Mesendoderm (in vitro differentiated cells): ENCODE measurements at regions not wholly inside any gene's neighbourhood (a gene's known extent, or its start where the extent isn't known, plus 50 kb on each side); places are given as distances from the start of the nearest gene placed in this dataset.

Experiments used
- DNase-seq: peaks from one replicate; pipeline ENCODE4 v3.0.0; 2013
- H2AK5ac ChIP-seq: 2 replicates; pipeline ENCODE4 v1.6.1; 2013; ENCODE audit warnings: low read length, inconsistent platforms
- H2BK120ac ChIP-seq: 2 replicates; pipeline ENCODE4 v1.6.1; 2013; ENCODE audit warnings: low read depth, mild to moderate bottlenecking, low read length, moderate library complexity, mixed read lengths
- H2BK15ac ChIP-seq: replicated peaks from 2 replicates; pipeline ENCODE4 v1.6.1; 2013; ENCODE audit warnings: low read depth, mild to moderate bottlenecking, moderate library complexity
- H2BK5ac ChIP-seq: 2 replicates; pipeline ENCODE4 v1.6.1; 2013; ENCODE audit warnings: low read length, inconsistent platforms
- H3K18ac ChIP-seq: 2 replicates; pipeline ENCODE4 v1.6.1; 2013; ENCODE audit warnings: mild to moderate bottlenecking, low read length, mixed read lengths
- H3K23ac ChIP-seq: one replicate; pipeline ENCODE4 v1.6.1; 2013; ENCODE audit warnings: low read length
- H3K27ac ChIP-seq: 2 replicates; pipeline ENCODE4 v1.5.1; 2013; ENCODE audit warnings: low read depth, mild to moderate bottlenecking, inconsistent platforms, low read length, moderate library complexity
- H3K27me3 ChIP-seq: 2 replicates; pipeline ENCODE4 v1.6.1; 2013; ENCODE audit warnings: low read length, control low read depth, mild to moderate bottlenecking, inconsistent platforms; ENCODE audit not compliant: insufficient read depth, poor library complexity
- H3K36me3 ChIP-seq: 2 replicates; pipeline ENCODE4 v1.6.1; 2013; ENCODE audit warnings: low read length, inconsistent platforms; ENCODE audit not compliant: control insufficient read depth, insufficient read depth
- H3K4ac ChIP-seq: one replicate; pipeline ENCODE4 v1.6.1; 2013; ENCODE audit warnings: low read depth, mild to moderate bottlenecking, low read length, moderate library complexity
- H3K4me1 ChIP-seq: 2 replicates; pipeline ENCODE4 v1.6.1; 2013; ENCODE audit warnings: low read depth, low read length, inconsistent platforms; ENCODE audit not compliant: control insufficient read depth
- H3K4me2 ChIP-seq: 2 replicates; pipeline ENCODE4 v1.6.1; 2013; ENCODE audit warnings: low read length
- H3K4me3 ChIP-seq: 2 replicates; pipeline ENCODE4 v1.5.1; 2013; ENCODE audit warnings: mild to moderate bottlenecking, low read length
- H3K56ac ChIP-seq: one replicate; pipeline ENCODE4 v1.6.1; 2013; ENCODE audit warnings: low read length
- H3K79me1 ChIP-seq: 2 replicates; pipeline ENCODE4 v1.6.1; 2013; ENCODE audit warnings: low read length, inconsistent platforms
- H3K79me2 ChIP-seq: 2 replicates; pipeline ENCODE4 v1.6.1; 2013; ENCODE audit warnings: mild to moderate bottlenecking, low read length; ENCODE audit not compliant: control insufficient read depth, insufficient read depth
- H3K9ac ChIP-seq: 2 replicates; pipeline ENCODE4 v1.6.1; 2013; ENCODE audit warnings: low read length, inconsistent platforms
- H4K5ac ChIP-seq: one replicate; pipeline ENCODE4 v1.6.1; 2013; ENCODE audit warnings: low read length
- H4K8ac ChIP-seq: one replicate; pipeline ENCODE4 v1.6.1; 2013; ENCODE audit warnings: low read depth, mild to moderate bottlenecking, control low read depth, low read length, moderate library complexity
- WGBS: extraction: QIAGEN DNeasy Blood & Tissue Kit; methylation state at CpG from one replicate; pipeline ENCODE4 v1.1.7; 2013; ENCODE audit warnings: low lambda C conversion rate, missing lambda C conversion rate; ENCODE audit not compliant: insufficient coverage; ENCODE audit errors: extremely low coverage; 5-methylcytosine and 5-hydroxymethylcytosine counted together

GRCh38 chr4:74640111-74640903, 154.0 kb downstream of the BTC start:
- Histone ChIP-seq H4K5ac (no peak overlapping the region), H2BK5ac (no peak overlapping the region), H3K18ac (no peak overlapping the region), H3K23ac (no peak overlapping the region), H3K4me2 (no peak overlapping the region), H3K36me3 (no peaks in the 10 kb centered on the region), H2BK120ac (no peak overlapping the region), H3K27ac (no peak overlapping the region), H3K27me3 (no peaks in the 10 kb centered on the region), H3K4me3 (no peak overlapping the region), H3K79me2 (no peaks in the 10 kb centered on the region), H3K56ac (no peak overlapping the region), H3K9ac (no peak overlapping the region), H3K4me1 (no peaks in the 10 kb centered on the region), H3K79me1 (no peaks in the 10 kb centered on the region), H4K8ac (no peak overlapping the region), H2BK15ac (no peak overlapping the region), H2AK5ac (no peak overlapping the region), H3K4ac (no peak overlapping the region)
- DNase-seq: no peak
- no CpG with 5 or more reads among the region's 4 CpGs for WGBS

GRCh38 chr4:74642006-74642405, 152.3 kb downstream of the BTC start:
- Histone ChIP-seq H2BK120ac (no peak overlapping the region), H3K18ac (no peak overlapping the region), H3K56ac (no peak overlapping the region), H4K8ac (no peak overlapping the region), H3K79me1 (no peaks in the 10 kb centered on the region), H2BK5ac (no peak overlapping the region), H3K9ac (no peak overlapping the region), H3K79me2 (no peaks in the 10 kb centered on the region), H3K4ac (no peak overlapping the region), H3K4me2 (no peak overlapping the region), H3K23ac (no peak overlapping the region), H3K27ac (no peak overlapping the region), H3K4me3 (no peak overlapping the region), H2BK15ac (no peak overlapping the region), H3K27me3 (no peaks in the 10 kb centered on the region), H2AK5ac (no peak overlapping the region), H3K4me1 (no peaks in the 10 kb centered on the region), H3K36me3 (no peaks in the 10 kb centered on the region), H4K5ac (no peak overlapping the region)
- DNase-seq: no peak
- WGBS: no CpG with 5 or more reads among the region's 1 CpG

GRCh38 chr4:74649193-74649592, 145.1 kb downstream of the BTC start:
- Histone ChIP-seq H3K27ac (no peak overlapping the region), H3K27me3 (no peaks in the 10 kb centered on the region), H3K9ac (no peak overlapping the region), H3K4ac (no peak overlapping the region), H3K79me2 (no peaks in the 10 kb centered on the region), H4K5ac (no peak overlapping the region), H3K79me1 (no peaks in the 10 kb centered on the region), H3K18ac (no peak overlapping the region), H3K4me3 (no peak overlapping the region), H3K4me2 (no peak overlapping the region), H3K4me1 (no peaks in the 10 kb centered on the region), H2AK5ac (no peak overlapping the region), H3K36me3 (no peaks in the 10 kb centered on the region), H2BK15ac (no peak overlapping the region), H3K23ac (no peak overlapping the region), H2BK120ac (no peak overlapping the region), H3K56ac (no peak overlapping the region), H4K8ac (no peak overlapping the region), H2BK5ac (no peak overlapping the region)
- DNase-seq: no peak
- no CpG with 5 or more reads among the region's 1 CpG for WGBS

GRCh38 chr4:74651198-74651597, 143.1 kb downstream of the BTC start:
- Histone ChIP-seq H3K4ac (no peak overlapping the region), H3K4me2 (no peak overlapping the region), H2BK5ac (no peak overlapping the region), H2BK120ac (no peak overlapping the region), H3K27ac (no peak overlapping the region), H3K36me3 (no peaks in the 10 kb centered on the region), H3K79me1 (no peaks in the 10 kb centered on the region), H3K4me3 (no peak overlapping the region), H3K27me3 (no peaks in the 10 kb centered on the region), H4K5ac (no peak overlapping the region), H3K56ac (no peak overlapping the region), H3K23ac (no peak overlapping the region), H3K18ac (no peak overlapping the region), H2AK5ac (no peak overlapping the region), H2BK15ac (no peak overlapping the region), H3K9ac (no peak overlapping the region), H4K8ac (no peak overlapping the region), H3K79me2 (no peaks in the 10 kb centered on the region), H3K4me1 (no peaks in the 10 kb centered on the region)
- DNase-seq: no peak

- no peaks in the 10 kb centered on the region for H3K36me3 ChIP-seq
- no peak overlapping the region for H3K4me3 ChIP-seq
- WGBS: 100% methylated on average over 1 of the region's 7 CpGs
- no peak overlapping the region for H3K9ac ChIP-seq
- H2BK120ac ChIP-seq: no peak overlapping the region
- no peak overlapping the region for H3K4ac ChIP-seq
- H4K5ac ChIP-seq: no peak overlapping the region
- H3K56ac ChIP-seq: no peak overlapping the region
- H4K8ac ChIP-seq: no peak overlapping the region
- DNase-seq: no peak
- no peak overlapping the region for H3K27ac ChIP-seq
- H3K27me3 ChIP-seq: no peaks in the 10 kb centered on the region
- no peak overlapping the region for H2AK5ac ChIP-seq
- H3K79me2 ChIP-seq: no peaks in the 10 kb centered on the region
- H3K79me1 ChIP-seq: no peaks in the 10 kb centered on the region
- no peak overlapping the region for H3K4me2 ChIP-seq
- H2BK15ac ChIP-seq: no peak overlapping the region
- no peak overlapping the region for H2BK5ac ChIP-seq
- H3K18ac ChIP-seq: no peak overlapping the region
- no peak overlapping the region for H3K23ac ChIP-seq
- no peaks in the 10 kb centered on the region for H3K4me1 ChIP-seq
Measured at GRCh38 chr4:74653331-74654229, 140.7 kb downstream of the BTC start.
